ENCODE measurements at regions not wholly inside any gene's neighbourhood (a gene's known extent, or its start where the extent isn't known, plus 50 kb on each side); places are given as distances from the start of the nearest gene placed in this dataset.

GRCh38 chr20:40524071-40524470, 165.0 kb downstream of the MAFB start:
- H3K27ac ChIP-seq: no peak overlapping the region
- no peak for TF ChIP-seq CTCF (conservative IDR thresholded peaks at IDR 0.05)

GRCh38 chr20:40522405-40522804, 166.6 kb downstream of the MAFB start:
- TF ChIP-seq CTCF (conservative IDR thresholded peaks at IDR 0.05): no peak
- H3K27ac ChIP-seq: no peak overlapping the region

- no peak for TF ChIP-seq CTCF (conservative IDR thresholded peaks at IDR 0.05)
These were observed 167.1 kb downstream of the MAFB start for GRCh38 chr20:40521962-40522361.

GRCh38 chr20:40519918-40520317, 169.1 kb downstream of the MAFB start:
- TF ChIP-seq CTCF (conservative IDR thresholded peaks at IDR 0.05): no peak
- H3K27ac ChIP-seq: no peak overlapping the region

More at GRCh38 chr20:40521962-40522361, 167.1 kb downstream of the MAFB start:
- H3K27ac ChIP-seq: no peak overlapping the region

- no peak overlapping the region for H3K27ac ChIP-seq
- no peak for TF ChIP-seq CTCF (conservative IDR thresholded peaks at IDR 0.05)
These were observed 176.0 kb downstream of the MAFB start for GRCh38 chr20:40512994-40513393.

- no peak for TF ChIP-seq CTCF (conservative IDR thresholded peaks at IDR 0.05)
- no peak overlapping the region for H3K27ac ChIP-seq
These were observed 176.4 kb downstream of the MAFB start for GRCh38 chr20:40512591-40512990.

- H3K27ac ChIP-seq: no peak overlapping the region
- TF ChIP-seq CTCF (conservative IDR thresholded peaks at IDR 0.05): no peak
These were observed 177.6 kb downstream of the MAFB start for GRCh38 chr20:40511478-40511877.

- H3K27ac ChIP-seq: no peak overlapping the region
- no peak for TF ChIP-seq CTCF (conservative IDR thresholded peaks at IDR 0.05)
These were observed 178.4 kb downstream of the MAFB start for GRCh38 chr20:40510622-40511021.

Data from VCaP (cell line).